Liver (tissue), 7 donors: ENCODE measurements at regions not wholly inside any gene's neighbourhood (a gene's known extent, or its start where the extent isn't known, plus 50 kb on each side); places are given as distances from the start of the nearest gene placed in this dataset.

Experiments
- DNase-seq: peaks from one replicate; pipeline ENCODE4 v3.0.0-alpha.2; 2017; ENCODE audit warnings: low spot score
- H3K27ac ChIP-seq, 2 donors: one replicate each; pipeline ENCODE4 v1.7.0; 2013; ENCODE audit warnings: inconsistent platforms in 2 of 2, low read length in 2 of 2, control low read depth in 1 of 2, low read depth in 1 of 2, mild to moderate bottlenecking in 1 of 2
- H3K27me3 ChIP-seq, 4 donors: one replicate each; pipeline versions ENCODE4 v1.6.1 to v1.7.0; 2013; ENCODE audit warnings: low read length in 3 of 4, inconsistent platforms in 1 of 4, mild to moderate bottlenecking in 1 of 4, moderate library complexity in 1 of 4; ENCODE audit not compliant: control insufficient read depth in 4 of 4, insufficient read depth in 4 of 4
- H3K36me3 ChIP-seq, 4 donors: one replicate each; pipeline versions ENCODE4 v1.6.1 to v1.7.0; 2013; ENCODE audit warnings: low read length in 3 of 4, mild to moderate bottlenecking in 3 of 4, low read depth in 1 of 4, moderate library complexity in 1 of 4; ENCODE audit not compliant: control insufficient read depth in 4 of 4, insufficient read depth in 3 of 4
- H3K4me1 ChIP-seq, 4 donors: one replicate each; pipeline versions ENCODE4 v1.6.1 to v1.7.0; 2013; ENCODE audit warnings: low read length in 3 of 4, mild to moderate bottlenecking in 3 of 4, moderate library complexity in 1 of 4; ENCODE audit not compliant: control insufficient read depth in 4 of 4, insufficient read depth in 4 of 4
- H3K4me3 ChIP-seq, 3 donors: one replicate each; pipeline versions ENCODE4 v1.6.1 to v1.7.0; 2013; ENCODE audit warnings: low read length in 3 of 3, control low read depth in 1 of 3, low read depth in 1 of 3, mild to moderate bottlenecking in 1 of 3
- H3K9ac ChIP-seq, 2 donors: one replicate each; pipeline ENCODE4 v1.7.0; 2013; ENCODE audit warnings: low read length in 2 of 2, mild to moderate bottlenecking in 2 of 2, moderate library complexity in 2 of 2, control low read depth in 1 of 2, low read depth in 1 of 2
- H3K9me3 ChIP-seq, 4 donors: one replicate each; pipeline versions ENCODE4 v1.6.1 to v1.7.0; 2013; ENCODE audit warnings: low read length in 3 of 4; ENCODE audit not compliant: control insufficient read depth in 4 of 4
- ATF3 ChIP-seq: IDR thresholded peaks from 2 replicates; pipeline ENCODE4 v1.6.1; 2016; ENCODE audit warnings: antibody characterized with exemption
- EGR1 ChIP-seq, 2 donors: IDR thresholded peaks; 2 replicates each; pipeline ENCODE4 v1.6.1; 2016 to 2018; ENCODE audit warnings: antibody characterized with exemption in 2 of 2, low read depth in 2 of 2
- FOXA1 ChIP-seq: IDR thresholded peaks from 2 replicates; pipeline ENCODE4 v1.6.1; 2016; ENCODE audit warnings: antibody characterized with exemption
- FOXA2 ChIP-seq: IDR thresholded peaks from 2 replicates; pipeline ENCODE4 v1.6.1; 2016; ENCODE audit warnings: antibody characterized with exemption
- GABPA ChIP-seq, 2 donors: IDR thresholded peaks in 1 of 2; conservative IDR thresholded peaks in 1 of 2; 2 replicates each; pipeline ENCODE4 v1.6.1; 2016; ENCODE audit warnings: antibody characterized with exemption in 2 of 2, mild to moderate bottlenecking in 1 of 2, moderate library complexity in 1 of 2
- HNF4A ChIP-seq, 2 donors: conservative IDR thresholded peaks; 2 replicates each; pipeline ENCODE4 v1.6.1; 2016; ENCODE audit warnings: antibody characterized with exemption in 2 of 2, mild to moderate bottlenecking in 2 of 2
- HNF4G ChIP-seq: IDR thresholded peaks from 2 replicates; pipeline ENCODE4 v1.6.1; 2016; ENCODE audit warnings: antibody characterized with exemption
- JUND ChIP-seq, 2 donors: IDR thresholded peaks; 2 replicates each; pipeline ENCODE4 v1.6.1; 2016; ENCODE audit warnings: antibody characterized with exemption in 2 of 2
- MAX ChIP-seq: IDR thresholded peaks from 2 replicates; pipeline ENCODE4 v1.6.1; 2016; ENCODE audit warnings: antibody characterized with exemption
- NR2F2 ChIP-seq: IDR thresholded peaks from 2 replicates; pipeline ENCODE4 v1.6.1; 2016; ENCODE audit warnings: antibody characterized with exemption
- RAD21 ChIP-seq, 2 donors: IDR thresholded peaks; 2 replicates each; pipeline ENCODE4 v1.6.1; 2016; ENCODE audit warnings: antibody characterized with exemption in 2 of 2, mild to moderate bottlenecking in 2 of 2
- REST ChIP-seq: IDR thresholded peaks from 2 replicates; pipeline ENCODE4 v1.6.1; 2016; ENCODE audit warnings: antibody characterized with exemption, mild to moderate bottlenecking
- RXRA ChIP-seq, 2 donors: IDR thresholded peaks; 2 replicates each; pipeline ENCODE4 v1.6.1; 2017 to 2018; ENCODE audit warnings: antibody characterized with exemption in 2 of 2, mild to moderate bottlenecking in 1 of 2
- SP1 ChIP-seq: IDR thresholded peaks from 2 replicates; pipeline ENCODE4 v1.6.1; 2018; ENCODE audit warnings: antibody characterized with exemption, mild to moderate bottlenecking
- YY1 ChIP-seq: IDR thresholded peaks from 2 replicates; pipeline ENCODE4 v1.6.1; 2016; ENCODE audit warnings: antibody characterized with exemption, mild to moderate bottlenecking
- ZBTB33 ChIP-seq: IDR thresholded peaks from 2 replicates; pipeline ENCODE4 v1.6.1; 2016; ENCODE audit warnings: antibody characterized with exemption
- WGBS: extraction: QIAGEN DNeasy Blood & Tissue Kit; methylation state at CpG from one replicate; pipeline ENCODE4 v1.1.7; 2013; 5-methylcytosine and 5-hydroxymethylcytosine counted together
- donor health status: healthy.
- donor health status: healthy.
- donor health status: healthy.
- donor health status: healthy.

- WGBS, result 95% methylated on average over 7 of the region's 7 CpGs
- TF ChIP-seq ATF3 (no peak), YY1 (no peak)
- no peak for DNase-seq
Measured at GRCh38 chr6:33872761-33873160, 69.0 kb upstream of the MLN start.

GRCh38 chr6:33869826-33870423 lies 66.1 kb upstream of the MLN start:
- Histone ChIP-seq H3K27me3 (no peaks in the 10 kb centered on the region), H3K9me3 (no peaks in the 10 kb centered on the region), H3K27ac (no peak overlapping the region), H3K4me3 (no peak overlapping the region), H3K36me3 (no peaks in the 10 kb centered on the region), H3K4me1 (no peaks in the 10 kb centered on the region), H3K9ac (no peak overlapping the region)
- 72% methylated on average over 11 of the region's 11 CpGs for WGBS
- no peak for TF ChIP-seq YY1
- TF ChIP-seq GABPA (IDR thresholded peaks at IDR 0.05 in 1 of 2, conservative IDR thresholded peaks at IDR 0.05 in 1 of 2), result no peak
- TF ChIP-seq ATF3, result no peak
- TF ChIP-seq RXRA (IDR thresholded peaks at IDR 0.05), result no peak
- no peak for TF ChIP-seq EGR1 (IDR thresholded peaks at IDR 0.05; ENCODE audit: low read depth in 2 of 2)
- TF ChIP-seq JUND (IDR thresholded peaks at IDR 0.05), result no peak
- TF ChIP-seq REST, result no peak
- TF ChIP-seq HNF4G, result no peak
- no peak for TF ChIP-seq FOXA1
- no peak for TF ChIP-seq MAX
- no peak for TF ChIP-seq NR2F2
- no peak for TF ChIP-seq FOXA2
- no peak for TF ChIP-seq SP1
- no peak for TF ChIP-seq RAD21 (IDR thresholded peaks at IDR 0.05)
- TF ChIP-seq HNF4A (conservative IDR thresholded peaks at IDR 0.05), result no peak
- TF ChIP-seq ZBTB33, result no peak
- DNase-seq, result no peak

More at GRCh38 chr6:33872761-33873160, 69.0 kb upstream of the MLN start:
- H3K36me3 ChIP-seq, result no peaks in the 10 kb centered on the region
- H3K9me3 ChIP-seq, result no peaks in the 10 kb centered on the region
- no peak overlapping the region for H3K27ac ChIP-seq
- no peak overlapping the region for H3K9ac ChIP-seq
- no peaks in the 10 kb centered on the region for H3K4me1 ChIP-seq
- no peaks in the 10 kb centered on the region for H3K27me3 ChIP-seq
- H3K4me3 ChIP-seq, result no peak overlapping the region
